ENCODE measurements at regions not wholly inside any gene's neighbourhood (a gene's known extent, or its start where the extent isn't known, plus 50 kb on each side); places are given as distances from the start of the nearest gene placed in this dataset.

DNA sequence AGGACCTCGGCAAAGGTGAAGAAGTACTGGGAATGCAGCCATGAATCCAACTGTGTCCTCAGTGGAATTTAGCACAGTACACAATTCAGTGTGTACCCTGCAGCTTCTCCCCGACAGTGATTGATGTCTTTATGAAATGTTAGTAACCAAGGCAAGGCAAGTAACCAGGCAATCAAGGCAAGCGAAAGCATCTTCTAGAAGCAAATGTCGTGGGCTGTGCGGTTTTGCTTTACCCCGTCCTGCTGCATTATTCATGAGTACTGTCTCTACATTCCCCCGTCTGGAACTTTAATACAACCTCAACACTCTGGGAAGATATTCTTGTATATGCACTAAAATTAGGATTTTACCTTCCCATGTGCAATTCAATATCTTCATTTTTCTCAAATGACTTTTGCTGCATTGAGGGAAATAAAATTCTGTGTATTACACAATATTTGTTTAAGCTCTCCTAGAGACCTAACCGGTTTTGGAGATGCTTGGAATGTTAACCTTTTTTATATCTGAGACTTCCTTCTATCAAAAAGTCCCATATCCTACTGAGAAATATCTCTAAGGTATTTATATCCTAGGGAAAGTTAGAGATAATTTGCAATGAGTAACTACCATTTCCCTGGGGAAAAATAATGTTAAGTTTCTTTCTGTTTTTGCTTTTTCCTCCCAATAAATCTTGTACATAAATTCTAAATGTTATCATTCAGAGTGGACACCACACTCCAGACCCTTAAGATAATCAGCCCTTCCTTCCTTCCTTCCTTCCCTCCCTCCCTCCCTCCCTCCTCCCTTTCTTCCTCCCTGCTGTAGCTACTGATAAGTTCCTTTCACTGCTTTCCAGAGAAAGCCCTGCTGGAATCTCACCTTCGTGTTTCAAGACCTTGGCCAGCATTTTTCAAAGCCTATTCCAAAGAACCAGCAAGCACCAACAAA, 51.9 kb upstream of the ADORA2B start:
- Histone ChIP-seq H3K9me3 (ENCODE audit: control insufficient read depth, insufficient read depth, low read length) (no peaks in the 10 kb centered on the region), H3K4me1 (ENCODE audit: control insufficient read depth, insufficient read depth, low read length) (peaks cover 5% of the 10 kb centered on the region), H3K27ac (ENCODE audit: low read length) (no peak overlapping the region), H3K4me3 (ENCODE audit: low read length) (no peak overlapping the region), H3K36me3 (ENCODE audit: control insufficient read depth, insufficient read depth, low read length) (no peaks in the 10 kb centered on the region), H3K27me3 (ENCODE audit: control insufficient read depth, insufficient read depth, low read length) (no peaks in the 10 kb centered on the region)
- peaks cover 14 to 20% of the 10 kb centered on the region in 2 donors for H3K4me1 Mint-ChIP-seq
- H3K27me3 Mint-ChIP-seq (ENCODE audit: low read depth in 2 of 2), result peaks cover 0 to 2% of the 10 kb centered on the region in 2 donors
- TF ChIP-seq, protein P1, sequence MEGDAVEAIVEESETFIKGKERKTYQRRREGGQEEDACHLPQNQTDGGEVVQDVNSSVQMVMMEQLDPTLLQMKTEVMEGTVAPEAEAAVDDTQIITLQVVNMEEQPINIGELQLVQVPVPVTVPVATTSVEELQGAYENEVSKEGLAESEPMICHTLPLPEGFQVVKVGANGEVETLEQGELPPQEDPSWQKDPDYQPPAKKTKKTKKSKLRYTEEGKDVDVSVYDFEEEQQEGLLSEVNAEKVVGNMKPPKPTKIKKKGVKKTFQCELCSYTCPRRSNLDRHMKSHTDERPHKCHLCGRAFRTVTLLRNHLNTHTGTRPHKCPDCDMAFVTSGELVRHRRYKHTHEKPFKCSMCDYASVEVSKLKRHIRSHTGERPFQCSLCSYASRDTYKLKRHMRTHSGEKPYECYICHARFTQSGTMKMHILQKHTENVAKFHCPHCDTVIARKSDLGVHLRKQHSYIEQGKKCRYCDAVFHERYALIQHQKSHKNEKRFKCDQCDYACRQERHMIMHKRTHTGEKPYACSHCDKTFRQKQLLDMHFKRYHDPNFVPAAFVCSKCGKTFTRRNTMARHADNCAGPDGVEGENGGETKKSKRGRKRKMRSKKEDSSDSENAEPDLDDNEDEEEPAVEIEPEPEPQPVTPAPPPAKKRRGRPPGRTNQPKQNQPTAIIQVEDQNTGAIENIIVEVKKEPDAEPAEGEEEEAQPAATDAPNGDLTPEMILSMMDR (IDR thresholded peaks at IDR 0.05), result no peak
- ATAC-seq (no peak), DNase-seq (no peak)
- H3K36me3 Mint-ChIP-seq, result no peaks in the 10 kb centered on the region
- no peak overlapping the region for H3K4me3 Mint-ChIP-seq
- intact Hi-C loops (cut with micrococcal nuclease), result no loop called here
- no peak overlapping the region for H3K27ac Mint-ChIP-seq
- 88% methylated on average over 8 of the region's 9 CpGs for WGBS (ENCODE audit: insufficient coverage)
- H3K9me3 Mint-ChIP-seq, result no peaks in the 10 kb centered on the region

DNA sequence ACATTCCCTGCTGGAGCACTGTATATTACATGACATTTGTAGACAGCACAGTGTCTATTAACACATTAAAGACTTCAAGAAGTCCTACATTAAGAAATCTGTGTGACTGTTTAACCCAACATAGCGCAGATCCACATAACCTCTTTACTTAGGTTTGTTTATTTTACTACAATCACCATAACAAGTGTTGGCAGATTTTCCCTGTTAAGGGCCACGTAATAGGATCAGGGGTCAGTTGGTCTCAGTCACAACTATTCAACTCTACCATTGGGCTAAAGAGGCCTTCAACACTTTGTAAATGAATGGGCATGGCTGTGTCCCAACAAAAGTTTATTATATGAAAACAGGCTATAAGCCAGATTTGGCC, 51.3 kb upstream of the ADORA2B start:
- no peak overlapping the region for H3K4me3 Mint-ChIP-seq
- no peak overlapping the region for H3K27ac Mint-ChIP-seq
- H3K36me3 Mint-ChIP-seq, result no peaks in the 10 kb centered on the region
- Histone ChIP-seq H3K36me3 (ENCODE audit: control insufficient read depth, insufficient read depth, low read length) (no peaks in the 10 kb centered on the region), H3K4me3 (ENCODE audit: low read length) (no peak overlapping the region), H3K9me3 (ENCODE audit: control insufficient read depth, insufficient read depth, low read length) (no peaks in the 10 kb centered on the region), H3K27ac (ENCODE audit: low read length) (no peak overlapping the region), H3K4me1 (ENCODE audit: control insufficient read depth, insufficient read depth, low read length) (peaks cover 9% of the 10 kb centered on the region), H3K27me3 (ENCODE audit: control insufficient read depth, insufficient read depth, low read length) (no peaks in the 10 kb centered on the region)
- ATAC-seq (no peak), DNase-seq (no peak)
- H3K9me3 Mint-ChIP-seq, result no peaks in the 10 kb centered on the region
- TF ChIP-seq, protein P1 (IDR thresholded peaks at IDR 0.05), result no peak
- H3K27me3 Mint-ChIP-seq (ENCODE audit: low read depth in 2 of 2), result peaks cover 0 to 2% of the 10 kb centered on the region in 2 donors
- peaks cover 16 to 23% of the 10 kb centered on the region in 2 donors for H3K4me1 Mint-ChIP-seq
- 50% methylated on average over 1 of the region's 2 CpGs for WGBS (ENCODE audit: insufficient coverage)
- intact Hi-C loops (cut with micrococcal nuclease), result no loop called here

DNA sequence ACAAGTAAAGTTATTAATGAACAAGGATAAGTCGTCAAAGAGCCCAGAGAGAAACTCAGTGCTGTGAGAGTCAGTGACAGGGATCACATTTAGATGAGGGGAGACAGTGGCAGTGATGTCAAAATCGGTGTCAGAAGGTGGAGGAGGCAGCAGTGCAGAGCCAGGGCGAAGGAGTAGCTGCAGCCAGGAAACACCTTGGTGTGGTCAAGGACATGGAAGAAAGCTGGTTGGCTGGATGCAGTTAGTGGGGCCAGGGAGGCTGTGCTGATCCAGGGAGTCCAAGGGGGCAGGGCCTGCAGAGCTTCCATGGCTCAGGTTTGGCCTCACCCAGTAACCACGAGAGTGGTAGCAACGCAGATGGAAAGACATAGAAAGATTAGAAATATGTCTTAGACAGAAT, 50.7 kb upstream of the ADORA2B start:
- no peaks in the 10 kb centered on the region for H3K27me3 ChIP-seq (ENCODE audit: control insufficient read depth, insufficient read depth, low read length)
- Mint-ChIP-seq H3K36me3 (no peaks in the 10 kb centered on the region), H3K9me3 (no peaks in the 10 kb centered on the region), H3K4me1 (peaks cover 16 to 23% of the 10 kb centered on the region in 2 donors), H3K4me3 (no peak overlapping the region), H3K27me3 (ENCODE audit: low read depth in 2 of 2) (peaks cover 0 to 2% of the 10 kb centered on the region in 2 donors), H3K27ac (no peak overlapping the region)
- DNase-seq, result no peak
- no peak overlapping the region for H3K4me3 ChIP-seq (ENCODE audit: low read length)
- no peak overlapping the region for H3K27ac ChIP-seq (ENCODE audit: low read length)
- no peak for ATAC-seq
- H3K4me1 ChIP-seq (ENCODE audit: control insufficient read depth, insufficient read depth, low read length), result peaks cover 9% of the 10 kb centered on the region
- H3K9me3 ChIP-seq (ENCODE audit: control insufficient read depth, insufficient read depth, low read length), result no peaks in the 10 kb centered on the region
- no peaks in the 10 kb centered on the region for H3K36me3 ChIP-seq (ENCODE audit: control insufficient read depth, insufficient read depth, low read length)
- 59% methylated on average over 5 of the region's 5 CpGs for WGBS (ENCODE audit: insufficient coverage)
- intact Hi-C loops (cut with micrococcal nuclease), result no loop called here
- TF ChIP-seq, protein P1 (IDR thresholded peaks at IDR 0.05), result no peak

All from natural killer cell (primary cell).